ENCODE measurements at regions not wholly inside any gene's neighbourhood (a gene's known extent, or its start where the extent isn't known, plus 50 kb on each side); places are given as distances from the start of the nearest gene placed in this dataset.

DNA sequence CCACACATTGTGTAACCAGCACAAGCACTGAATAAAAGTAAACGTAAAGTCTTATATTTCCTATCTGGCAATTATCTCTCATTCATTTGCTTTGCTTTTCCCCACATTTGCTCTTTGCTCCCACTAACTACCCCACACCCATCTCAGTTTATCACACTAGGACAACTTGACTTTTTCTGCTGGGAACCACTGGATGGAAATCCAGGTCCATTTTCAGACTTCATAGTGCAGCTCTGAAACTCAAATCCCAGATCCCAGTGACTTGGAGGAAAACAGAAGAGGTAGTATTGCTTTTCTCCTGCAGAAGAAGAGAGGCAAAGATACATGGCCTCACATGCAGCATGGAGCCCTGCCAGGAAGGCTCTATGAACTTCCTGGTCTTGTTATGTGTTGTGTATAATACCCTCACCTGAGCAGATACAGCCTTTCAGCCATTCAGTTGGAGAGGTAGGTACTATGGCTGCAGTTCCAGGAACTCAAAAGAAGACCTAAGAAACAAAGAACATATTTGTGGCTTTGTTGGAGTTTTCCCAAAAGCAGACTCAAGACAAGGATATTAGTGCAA lies 90.0 kb upstream of the NIPBL start:
- TF ChIP-seq EZH2 (IDR thresholded peaks at IDR 0.05; ENCODE audit: low read length, unreplicated experiment), result no peak
- TF ChIP-seq CTCF (conservative IDR thresholded peaks at IDR 0.05; ENCODE audit: low read depth, low read length), result no peak

All from PC-3 (cell line).